Stimulated activated CD4-positive, alpha-beta T cell treated with anti-CD3 and anti-CD28 coated beads, Interleukin-12 subunit alpha, Interleukin-12 subunit beta, amount 100 ng/mL, for 4 hours (primary cell): ENCODE measurements at regions not wholly inside any gene's neighbourhood (a gene's known extent, or its start where the extent isn't known, plus 50 kb on each side); places are given as distances from the start of the nearest gene placed in this dataset.

Experiments used
- DNase-seq: peaks from one replicate; pipeline ENCODE4 v3.0.0-alpha.2; 2020

- no peak for DNase-seq
These were observed 417.9 kb downstream of the IPMK start for GRCh38 chr10:57849691-57850357.

- no peak for DNase-seq
These were observed 421.2 kb downstream of the IPMK start for GRCh38 chr10:57846307-57847065.

- no peak for DNase-seq
These were observed 423.2 kb downstream of the IPMK start for GRCh38 chr10:57844387-57844998.

- no peak for DNase-seq
These were observed 436.7 kb downstream of the IPMK start for GRCh38 chr10:57830877-57831560.

GRCh38 chr10:57825015-57825414, 442.7 kb downstream of the IPMK start:
- no peak for DNase-seq

GRCh38 chr10:57823398-57823797, 444.3 kb downstream of the IPMK start:
- no peak for DNase-seq

- DNase-seq, result no peak
These were observed 444.7 kb downstream of the IPMK start for GRCh38 chr10:57822965-57823364.

GRCh38 chr10:57818522-57818921, 449.2 kb downstream of the IPMK start:
- DNase-seq, result no peak

- DNase-seq, result no peak
These were observed 450.0 kb downstream of the IPMK start for GRCh38 chr10:57817741-57818140.

- no peak for DNase-seq
These were observed 451.7 kb downstream of the IPMK start for GRCh38 chr10:57815949-57816348.

- no peak for DNase-seq
These were observed 457.7 kb downstream of the IPMK start for GRCh38 chr10:57809961-57810360.

GRCh38 chr10:57807906-57808305, 459.8 kb downstream of the IPMK start:
- no peak for DNase-seq

GRCh38 chr10:57806675-57807074, 461.0 kb downstream of the IPMK start:
- no peak for DNase-seq

- no peak for DNase-seq
These were observed 468.1 kb downstream of the IPMK start for GRCh38 chr10:57799625-57800024.

- DNase-seq, result no peak
These were observed 468.9 kb downstream of the IPMK start for GRCh38 chr10:57798830-57799229.

GRCh38 chr10:57791546-57791945, 476.1 kb downstream of the IPMK start:
- no peak for DNase-seq

GRCh38 chr10:57790703-57791102, 477.0 kb downstream of the IPMK start:
- no peak for DNase-seq

- DNase-seq, result no peak
These were observed 479.6 kb downstream of the IPMK start for GRCh38 chr10:57788117-57788516.

- DNase-seq, result no peak
These were observed 480.6 kb downstream of the IPMK start for GRCh38 chr10:57786850-57787750.

GRCh38 chr10:57786331-57786730, 481.4 kb downstream of the IPMK start:
- no peak for DNase-seq

- DNase-seq, result no peak
These were observed 482.1 kb downstream of the IPMK start for GRCh38 chr10:57785546-57785945.

- DNase-seq, result no peak
These were observed 482.6 kb downstream of the IPMK start for GRCh38 chr10:57785068-57785467.
